GM18508 (cell line): ENCODE measurements at regions not wholly inside any gene's neighbourhood (a gene's known extent, or its start where the extent isn't known, plus 50 kb on each side); places are given as distances from the start of the nearest gene placed in this dataset.

Experiments used
- ATAC-seq: cut with Tn5 transposase; IDR thresholded peaks from one replicate; pipeline ENCODE4 v1.9.1; 2021; ENCODE audit warnings: moderate number of reproducible peaks; ENCODE audit not compliant: insufficient read depth, unreplicated experiment

GRCh38 chr6:105452924-105453756 lies 50.3 kb upstream of the PREP start:
- ATAC-seq, result no peak
